Coronary artery (tissue), 2 donors: ENCODE measurements at regions not wholly inside any gene's neighbourhood (a gene's known extent, or its start where the extent isn't known, plus 50 kb on each side); places are given as distances from the start of the nearest gene placed in this dataset.

Experiments used
- DNase-seq: peaks from one replicate; pipeline ENCODE4 v3.0.0-alpha.2; 2017; ENCODE audit warnings: low spot score
- H3K27ac ChIP-seq, 2 donors: fragments of 200-600 bp; sonication (generic); one replicate each; pipeline ENCODE4 v1.5.1; 2016 to 2019
- H3K4me3 ChIP-seq: fragments of 200-600 bp; sonication (generic); 2 replicates; pipeline ENCODE4 v1.5.1; 2016; ENCODE audit warnings: mild to moderate bottlenecking, moderate library complexity
- CTCF ChIP-seq: fragments of 200-600 bp; sonication (generic); IDR thresholded peaks from one replicate; pipeline ENCODE4 v1.5.1; 2019; ENCODE audit warnings: antibody characterized with exemption

- H3K4me3 ChIP-seq, result no peak overlapping the region
- no peak overlapping the region for H3K27ac ChIP-seq
- DNase-seq, result no peak
- no peak for TF ChIP-seq CTCF
Observed at GRCh38 chr9:116059466-116059865, 94.1 kb upstream of the PAPPA start.

- H3K4me3 ChIP-seq, result no peak overlapping the region
- no peak for TF ChIP-seq CTCF
- no peak for DNase-seq
- H3K27ac ChIP-seq, result no peak overlapping the region
Observed at GRCh38 chr9:116060631-116061030, 93.0 kb upstream of the PAPPA start.

DNA sequence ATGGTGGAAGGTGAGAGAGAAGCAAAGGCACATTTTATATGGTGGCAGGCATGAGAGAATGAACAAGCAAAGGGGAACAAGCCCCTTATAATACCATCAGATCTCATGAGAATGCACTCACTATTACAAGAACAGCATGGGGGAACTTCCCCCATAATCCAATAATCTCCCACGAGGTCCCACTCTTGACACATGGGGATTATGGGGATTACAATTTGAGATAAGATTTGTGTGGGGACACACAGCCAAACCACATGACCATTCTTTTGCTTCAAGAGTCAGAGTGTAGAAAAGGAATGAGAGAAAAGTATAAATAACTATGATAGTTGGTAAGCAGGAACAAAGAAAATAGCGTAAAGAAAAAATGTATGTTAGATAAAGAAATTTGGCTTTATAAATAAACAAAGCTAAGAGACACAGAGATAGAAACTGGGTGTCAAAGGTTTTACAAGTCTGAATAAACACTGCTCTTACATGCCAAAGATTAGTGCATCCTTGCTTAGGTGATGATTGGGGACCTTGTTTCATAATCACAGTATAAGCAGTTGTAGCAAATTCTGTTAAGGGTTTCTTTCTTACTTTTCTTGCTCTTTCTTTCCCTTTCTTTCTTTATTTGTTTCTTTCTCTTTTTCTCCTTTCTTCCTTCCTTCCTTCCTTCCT lies 91.9 kb upstream of the PAPPA start:
- no peak overlapping the region for H3K27ac ChIP-seq
- DNase-seq, result no peak
- no peak for TF ChIP-seq CTCF
- no peak overlapping the region for H3K4me3 ChIP-seq

DNA sequence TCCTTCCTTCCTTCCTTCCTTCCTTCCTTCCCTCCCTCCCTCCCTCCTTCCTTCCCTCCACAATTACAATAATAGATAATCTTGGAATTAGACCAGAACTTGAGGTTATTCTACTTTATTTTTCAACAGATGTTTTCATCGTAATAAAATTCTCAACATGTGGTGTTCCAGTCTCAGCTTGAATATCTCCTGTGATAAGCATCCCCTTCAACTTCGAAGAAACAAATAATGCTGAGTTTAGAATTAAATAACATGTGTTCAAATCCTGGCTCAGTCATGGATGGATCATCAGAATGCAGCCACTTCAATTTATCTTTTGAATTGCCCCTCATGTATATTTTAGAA lies 91.4 kb upstream of the PAPPA start:
- DNase-seq, result no peak
- no peak for TF ChIP-seq CTCF
- H3K27ac ChIP-seq, result no peak overlapping the region
- H3K4me3 ChIP-seq, result no peak overlapping the region

DNA sequence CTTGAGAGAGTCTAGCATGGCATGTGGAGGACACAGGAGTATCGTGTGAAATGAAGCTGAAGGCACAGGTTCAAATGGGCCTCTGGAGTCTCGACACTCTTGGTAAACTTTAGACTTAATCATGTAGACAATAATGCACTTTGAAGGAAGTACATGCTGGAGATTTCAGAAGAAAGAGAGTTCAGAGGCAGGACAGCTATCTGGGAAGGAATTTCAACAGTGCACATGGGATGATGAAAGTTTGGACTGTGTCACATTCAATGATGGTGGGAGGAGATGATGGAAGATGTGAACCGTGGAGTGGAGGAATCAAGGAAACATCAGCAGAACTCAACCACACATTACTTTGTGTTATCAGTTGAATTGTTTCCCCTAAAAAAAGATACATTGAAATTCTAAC lies 88.6 kb upstream of the PAPPA start:
- TF ChIP-seq CTCF, result no peak
- DNase-seq, result no peak
- Histone ChIP-seq H3K4me3 (no peak overlapping the region), H3K27ac (no peak overlapping the region)

- no peak overlapping the region for H3K4me3 ChIP-seq
- DNase-seq, result no peak
- H3K27ac ChIP-seq, result no peak overlapping the region
- no peak for TF ChIP-seq CTCF
Observed at GRCh38 chr9:116066221-116066620, 87.4 kb upstream of the PAPPA start.

- no peak for TF ChIP-seq CTCF
- H3K4me3 ChIP-seq, result no peak overlapping the region
- DNase-seq, result no peak
- no peak overlapping the region for H3K27ac ChIP-seq
Observed at GRCh38 chr9:116067566-116067965, 86.0 kb upstream of the PAPPA start.
